HepG2 (cell line): ENCODE measurements at regions not wholly inside any gene's neighbourhood (a gene's known extent, or its start where the extent isn't known, plus 50 kb on each side); places are given as distances from the start of the nearest gene placed in this dataset.

Experiments
- ATAC-seq: fragments of 200-7000 bp; cut with Tn5 transposase; 3 replicates; pipeline ENCODE4 v1.9.1; 2020; ENCODE audit warnings: mild to moderate bottlenecking, moderate library complexity
- BruUV-seq: library from RNA; stranded (reverse); fragments of 400-500 nt; replicated peaks from 2 replicates; lab custom pipeline; 2021; lab: Mats Ljungman, UMichigan
- CTCF ChIA-PET: fragments of 300-600 bp; formaldehyde crosslinking; extraction: SDS; loops from one replicate; lab custom pipeline; 2021; ENCODE audit warnings: low total read pairs, inconsistent platforms, low intra/inter-chr PET ratio; lab: Yijun Ruan, JAX
- POLR2A ChIA-PET: fragments of 350-600 bp; sonication (Branson Sonifier 250); formaldehyde crosslinking; loops from one replicate; lab custom pipeline; 2020; ENCODE audit warnings: antibody characterized with exemption, inconsistent platforms; lab: Yijun Ruan, JAX
- DNase-seq: peaks from one replicate; pipeline ENCODE4 v3.0.0-alpha.2; 2015; ENCODE audit warnings: low spot score
- FAIRE-seq: peaks from 3 replicates; lab custom pipeline; 2011; peaks lifted over from hg19 to GRCh38; lab: Jason Lieb, UNC
- H2AFZ ChIP-seq: one replicate; pipeline ENCODE4 v1.6.1; 2011; ENCODE audit warnings: low read length, inconsistent platforms
- H3K27ac ChIP-seq: fragments of 300-600 bp; 3 replicates; pipeline ENCODE4 v1.8.0; 2011; ENCODE audit warnings: mixed run types, mild to moderate bottlenecking, mixed read lengths, low read length, inconsistent platforms; ENCODE audit not compliant: insufficient read depth; ENCODE audit errors: extremely low read length
- H3K27me3 ChIP-seq, 2 experiments: fragments of 200-600 bp in 1 of 2; 2 replicates in 1 of 2; 3 replicates in 1 of 2; pipeline versions ENCODE4 v1.6.0 to v1.8.0; 2011; ENCODE audit warnings: low read length in 2 of 2, mild to moderate bottlenecking in 2 of 2, moderate library complexity in 2 of 2, inconsistent platforms in 1 of 2; ENCODE audit not compliant: insufficient read depth in 2 of 2, control insufficient read depth in 1 of 2
- H3K36me3 ChIP-seq, 2 experiments: fragments of 200-600 bp in 1 of 2; replicated peaks in 1 of 2; 2 replicates in 1 of 2; 3 replicates in 1 of 2; pipeline versions ENCODE4 v1.5.1 to v1.8.0; 2011; ENCODE audit warnings: low read length in 2 of 2, inconsistent platforms in 1 of 2; ENCODE audit not compliant: insufficient read depth in 2 of 2, control insufficient read depth in 1 of 2
- H3K4me1 ChIP-seq: 2 replicates; pipeline ENCODE4 v1.5.1; 2012; ENCODE audit warnings: low read length, inconsistent platforms; ENCODE audit not compliant: insufficient read depth
- H3K4me2 ChIP-seq: 2 replicates; pipeline ENCODE4 v1.6.0; 2011; ENCODE audit warnings: low read depth, low read length, inconsistent platforms
- H3K4me3 ChIP-seq, 3 experiments: fragments of 200-600 bp in 1 of 3; sonication (generic), shearing (Covaris generic) in 1 of 3; replicated peaks in 1 of 3; 2 replicates each; pipeline ENCODE4 v1.5.1; 2011 to 2016; ENCODE audit warnings: low read length in 3 of 3, inconsistent platforms in 2 of 3, low read depth in 2 of 3, mild to moderate bottlenecking in 2 of 3, control low read depth in 1 of 3, mixed read lengths in 1 of 3; ENCODE audit not compliant: insufficient read depth in 1 of 3
- H3K79me2 ChIP-seq: one replicate; pipeline ENCODE4 v1.6.1; 2011; ENCODE audit warnings: low read length, inconsistent platforms; ENCODE audit not compliant: insufficient read depth
- H3K9ac ChIP-seq: 2 replicates; pipeline ENCODE4 v1.6.0; 2011; ENCODE audit warnings: mild to moderate bottlenecking, low read depth, low read length, inconsistent platforms; ENCODE audit not compliant: insufficient read depth
- H3K9me3 ChIP-seq: 2 replicates; pipeline ENCODE4 v1.5.1; 2012; ENCODE audit warnings: mild to moderate bottlenecking, low read length
- H4K20me1 ChIP-seq: 2 replicates; pipeline ENCODE4 v1.6.0; 2011; ENCODE audit warnings: inconsistent platforms, mild to moderate bottlenecking, low read length, moderate library complexity; ENCODE audit not compliant: insufficient read depth
- ARID2 ChIP-seq: sonication (generic); formaldehyde crosslinking; IDR thresholded peaks from 2 replicates; pipeline ENCODE4 v1.8.1; 2022; ENCODE audit warnings: mild to moderate bottlenecking, missing genetic modification reagents, borderline replicate concordance
- HNRNPUL1 ChIP-seq: fragments of 200-400 bp; formaldehyde crosslinking; IDR thresholded peaks from 2 replicates; pipeline ENCODE4 v1.6.1; 2017; ENCODE audit warnings: low read depth, mild to moderate bottlenecking, low read length, moderate library complexity
- KMT2B ChIP-seq: IDR thresholded peaks from 2 replicates; pipeline ENCODE4 v1.6.1; 2016; ENCODE audit warnings: missing genetic modification reagents, missing compliant biosample characterization
- NFE2 ChIP-seq: sonication (generic); formaldehyde crosslinking; IDR thresholded peaks from 2 replicates; pipeline ENCODE4 v1.4.0; 2020; ENCODE audit warnings: missing genetic modification reagents
- PRMT3 ChIP-seq: sonication (generic); formaldehyde crosslinking; IDR thresholded peaks from 2 replicates; pipeline ENCODE4 v1.8.1; 2022; ENCODE audit warnings: low read depth, mild to moderate bottlenecking, moderate library complexity, missing genetic modification reagents, borderline replicate concordance
- TCF7L2 ChIP-seq: IDR thresholded peaks from 2 replicates; pipeline ENCODE4 v1.6.1; 2011; ENCODE audit warnings: mild to moderate bottlenecking, low read depth, low read length, moderate library complexity
- TMF1 ChIP-seq: sonication (generic); formaldehyde crosslinking; IDR thresholded peaks from 2 replicates; pipeline ENCODE4 v1.8.1; 2022; ENCODE audit warnings: low read depth, missing genetic modification reagents
- U2AF1 ChIP-seq: fragments of 200-400 bp; formaldehyde crosslinking; optimal IDR thresholded peaks from 2 replicates; pipeline ENCODE3; 2017; ENCODE audit warnings: mild to moderate bottlenecking, low read depth, low read length
- ZGPAT ChIP-seq: IDR thresholded peaks from 2 replicates; pipeline ENCODE4 v1.6.1; 2016; ENCODE audit warnings: mild to moderate bottlenecking
- ZNF326 ChIP-seq: sonication (generic); formaldehyde crosslinking; IDR thresholded peaks from 2 replicates; pipeline ENCODE4 v1.4.0; 2020; ENCODE audit warnings: missing genetic modification reagents, borderline replicate concordance
- WGBS: methylation state at CpG from one replicate; pipeline ENCODE4 v1.1.6; 2017; ENCODE audit warnings: low lambda C conversion rate; 5-methylcytosine and 5-hydroxymethylcytosine counted together
- in situ Hi-C: cut with HindIII; loops from 2 replicates; pipeline ENCODE4 v1.10.0; 2017; ENCODE audit warnings: low pct_unique_long_range_greater_than_20kb; ENCODE audit not compliant: extremely low pct_ligation_motif_present
- intact Hi-C: fragments of 100-400 bp; cut with micrococcal nuclease; formaldehyde crosslinking; loops from one replicate; pipeline ENCODE4 v1.10.0; 2022; ENCODE audit not compliant: unreplicated experiment

GRCh38 chr3:194009019-194009418, 126.9 kb upstream of the HES1 start:
- Histone ChIP-seq H3K27me3 (peaks cover 0 to 17% of the 10 kb centered on the region in 2 experiments; a peak in 1 of 5 replicates), H3K4me3 (no peak overlapping the region), H3K9ac (no peak overlapping the region), H3K79me2 (no peaks in the 10 kb centered on the region), H3K36me3 (no peaks in the 10 kb centered on the region), H3K9me3 (no peaks in the 10 kb centered on the region), H3K4me2 (no peak overlapping the region), H4K20me1 (no peaks in the 10 kb centered on the region), H3K27ac (no peak overlapping the region), H2AFZ (no peak overlapping the region), H3K4me1 (peaks cover 17% of the 10 kb centered on the region)
- ChIA-PET POLR2A (no interaction called here), CTCF (no interaction called here)
- 27% methylated on average over 5 of the region's 5 CpGs for WGBS
- BruUV-seq: no TSS peak
- no peak for DNase-seq
- ATAC-seq: no peak
- TF ChIP-seq HNRNPUL1: no peak
- TF ChIP-seq ZGPAT: no peak
- no peak for TF ChIP-seq KMT2B (CRISPR knock-in tag)
- no peak for TF ChIP-seq ARID2 (CRISPR knock-in tag)
- TF ChIP-seq PRMT3 (CRISPR knock-in tag): no peak
- TF ChIP-seq U2AF1: no peak
- no peak for TF ChIP-seq NFE2 (CRISPR knock-in tag)
- no peak for TF ChIP-seq TCF7L2
- no peak for TF ChIP-seq ZNF326 (CRISPR knock-in tag)
- no peak for TF ChIP-seq TMF1 (CRISPR knock-in tag)
- no peak for FAIRE-seq
- intact Hi-C loops (no loop called here), in situ Hi-C loops (no loop called here)
